B cell (primary cell): ENCODE measurements at regions not wholly inside any gene's neighbourhood (a gene's known extent, or its start where the extent isn't known, plus 50 kb on each side); places are given as distances from the start of the nearest gene placed in this dataset.

Source experiments
- ATAC-seq: fragments of 200-7000 bp; cut with Tn5 transposase; one replicate; pipeline ENCODE4 v1.10.0; 2021; ENCODE audit warnings: low read depth, mild to moderate bottlenecking, moderate number of reproducible peaks, moderate library complexity
- CTCF ChIA-PET: fragments of 350-600 bp; sonication (Branson Sonifier 250); formaldehyde crosslinking; loops from one replicate; lab custom pipeline; 2021; ENCODE audit warnings: antibody characterized with exemption, inconsistent platforms; lab: Charles Lee
- POLR2A ChIA-PET: fragments of 350-600 bp; sonication (Branson Sonifier 250); formaldehyde crosslinking; loops from one replicate; lab custom pipeline; 2021; ENCODE audit warnings: antibody characterized with exemption; lab: Charles Lee
- DNase-seq: peaks from one replicate; pipeline ENCODE4 v3.0.0; 2013
- H2AFZ ChIP-seq: 2 replicates; pipeline ENCODE4 v1.6.1; 2012; ENCODE audit warnings: mild to moderate bottlenecking, low read depth, low read length; ENCODE audit not compliant: insufficient read depth, poor library complexity, severe bottlenecking
- H3K27ac ChIP-seq, 2 donors: 1 replicate in 1 of 2; 2 replicates in 1 of 2; pipeline ENCODE4 v1.5.1; 2012 to 2013; ENCODE audit warnings: low read length in 2 of 2, mild to moderate bottlenecking in 2 of 2, moderate library complexity in 1 of 2
- H3K27me3 ChIP-seq, 4 experiments: fragments of 200-600 bp in 1 of 4; sonication (generic) in 1 of 4; replicated peaks in 1 of 4; 1 replicate in 2 of 4; 2 replicates in 2 of 4; pipeline versions ENCODE4 v1.6.1 to v1.7.0; 2013 to 2016; ENCODE audit warnings: low read length in 3 of 4, mild to moderate bottlenecking in 2 of 4, mixed read lengths in 1 of 4, moderate library complexity in 1 of 4; ENCODE audit not compliant: insufficient read depth in 4 of 4, control insufficient read depth in 3 of 4; ENCODE audit errors: control extremely low read depth in 1 of 4
- H3K36me3 ChIP-seq, 2 experiments: replicated peaks in 1 of 2; 1 replicate in 1 of 2; 2 replicates in 1 of 2; pipeline versions ENCODE4 v1.6.1 to v1.7.1; 2013; ENCODE audit warnings: low read length in 1 of 2; ENCODE audit not compliant: insufficient read depth in 2 of 2, control insufficient read depth in 1 of 2; ENCODE audit errors: control extremely low read depth in 1 of 2, extremely low read depth in 1 of 2
- H3K4me1 ChIP-seq, 2 donors: fragments of 200-600 bp in 1 of 2; sonication (generic) in 1 of 2; 1 replicate in 1 of 2; 2 replicates in 1 of 2; pipeline versions ENCODE4 v1.5.1 to v1.6.1; 2013 to 2017; ENCODE audit warnings: low read length in 2 of 2; ENCODE audit not compliant: control insufficient read depth in 2 of 2, insufficient read depth in 2 of 2
- H3K4me2 ChIP-seq: replicated peaks from 2 replicates; pipeline ENCODE3; 2012; ENCODE audit warnings: mild to moderate bottlenecking, low read depth, low read length; ENCODE audit not compliant: poor library complexity, severe bottlenecking
- H3K4me3 ChIP-seq, 5 experiments: fragments of 200-600 bp in 1 of 5; sonication (generic) in 1 of 5; 1 replicate in 3 of 5; 2 replicates in 2 of 5; pipeline versions ENCODE4 v1.5.1 to v1.7.0; 2011 to 2016; ENCODE audit warnings: low read length in 4 of 5, mild to moderate bottlenecking in 4 of 5, low read depth in 2 of 5, control low read depth in 1 of 5, moderate library complexity in 1 of 5; ENCODE audit not compliant: insufficient read depth in 1 of 5; ENCODE audit errors: control extremely low read depth in 1 of 5, extremely low read depth in 1 of 5
- H3K79me2 ChIP-seq: fragments of 200-600 bp; sonication (generic); one replicate; pipeline ENCODE4 v1.6.0; 2016; ENCODE audit warnings: low read length; ENCODE audit not compliant: control insufficient read depth, insufficient read depth
- H3K9ac ChIP-seq: fragments of 200-600 bp; sonication (generic); 2 replicates; pipeline ENCODE4 v1.6.1; 2017; ENCODE audit warnings: mild to moderate bottlenecking, low read length, moderate library complexity
- H3K9me3 ChIP-seq, 3 donors: one replicate each; pipeline versions ENCODE4 v1.6.1 to v1.7.1; 2013; ENCODE audit warnings: low read length in 2 of 3; ENCODE audit not compliant: control insufficient read depth in 2 of 3, insufficient read depth in 1 of 3; ENCODE audit errors: control extremely low read depth in 1 of 3
- H4K20me1 ChIP-seq: 2 replicates; pipeline ENCODE4 v1.6.0; 2012; ENCODE audit warnings: mild to moderate bottlenecking, low read length; ENCODE audit not compliant: insufficient read depth, control insufficient read depth, poor library complexity, severe bottlenecking
- H3K27ac Mint-ChIP-seq: one replicate; pipeline ENCODE4 v1.8.0; 2021; ENCODE audit warnings: mixed read lengths
- H3K27me3 Mint-ChIP-seq: one replicate; pipeline ENCODE4 v1.8.0; 2021; ENCODE audit warnings: mixed read lengths
- H3K4me1 Mint-ChIP-seq: one replicate; pipeline ENCODE4 v1.8.0; 2021; ENCODE audit warnings: mixed read lengths
- H3K4me3 Mint-ChIP-seq: one replicate; pipeline ENCODE4 v1.8.0; 2021; ENCODE audit warnings: mixed read lengths
- H3K9me3 Mint-ChIP-seq: one replicate; pipeline ENCODE4 v1.8.0; 2022; ENCODE audit warnings: mixed read lengths; ENCODE audit not compliant: insufficient read depth
- EZH2 ChIP-seq: IDR thresholded peaks from 2 replicates; pipeline ENCODE4 v1.6.1; 2012; ENCODE audit warnings: borderline replicate concordance, low read depth, mild to moderate bottlenecking, moderate library complexity, low read length; ENCODE audit not compliant: insufficient read depth, poor library complexity, severe bottlenecking
- WGBS: methylation state at CpG from one replicate; pipeline ENCODE4 v1.1.5; 2013; ENCODE audit warnings: missing lambda C conversion rate; ENCODE audit not compliant: insufficient coverage; 5-methylcytosine and 5-hydroxymethylcytosine counted together
- intact Hi-C: fragments of 100-400 bp; cut with micrococcal nuclease; formaldehyde crosslinking; loops from one replicate; pipeline ENCODE4 v1.10.0; 2022
- TF ChIP-seq, protein P1 (sequence below): fragments of 200-600 bp; IDR thresholded peaks from one replicate; pipeline ENCODE4 v1.8.0; 2022; ENCODE audit warnings: antibody characterized with exemption, mild to moderate bottlenecking

- H3K4me1 ChIP-seq = no peaks in the 10 kb centered on the region
- no peak overlapping the region for H3K4me3 ChIP-seq
- Mint-ChIP-seq H3K9me3 (peaks cover 3% of the 10 kb centered on the region), H3K27ac (no peak overlapping the region), H3K27me3 (no peaks in the 10 kb centered on the region), H3K4me1 (no peaks in the 10 kb centered on the region), H3K4me3 (no peak overlapping the region)
- intact Hi-C loops = no loop called here
- H4K20me1 ChIP-seq = no peaks in the 10 kb centered on the region
- H3K9me3 ChIP-seq = peaks cover 0 to 7% (median 0%) of the 10 kb centered on the region in 3 donors
- H3K79me2 ChIP-seq = no peaks in the 10 kb centered on the region
- ChIA-PET POLR2A (no interaction called here), CTCF (no interaction called here)
- WGBS = 80% methylated on average over 8 of the region's 9 CpGs
- TF ChIP-seq, protein P1, sequence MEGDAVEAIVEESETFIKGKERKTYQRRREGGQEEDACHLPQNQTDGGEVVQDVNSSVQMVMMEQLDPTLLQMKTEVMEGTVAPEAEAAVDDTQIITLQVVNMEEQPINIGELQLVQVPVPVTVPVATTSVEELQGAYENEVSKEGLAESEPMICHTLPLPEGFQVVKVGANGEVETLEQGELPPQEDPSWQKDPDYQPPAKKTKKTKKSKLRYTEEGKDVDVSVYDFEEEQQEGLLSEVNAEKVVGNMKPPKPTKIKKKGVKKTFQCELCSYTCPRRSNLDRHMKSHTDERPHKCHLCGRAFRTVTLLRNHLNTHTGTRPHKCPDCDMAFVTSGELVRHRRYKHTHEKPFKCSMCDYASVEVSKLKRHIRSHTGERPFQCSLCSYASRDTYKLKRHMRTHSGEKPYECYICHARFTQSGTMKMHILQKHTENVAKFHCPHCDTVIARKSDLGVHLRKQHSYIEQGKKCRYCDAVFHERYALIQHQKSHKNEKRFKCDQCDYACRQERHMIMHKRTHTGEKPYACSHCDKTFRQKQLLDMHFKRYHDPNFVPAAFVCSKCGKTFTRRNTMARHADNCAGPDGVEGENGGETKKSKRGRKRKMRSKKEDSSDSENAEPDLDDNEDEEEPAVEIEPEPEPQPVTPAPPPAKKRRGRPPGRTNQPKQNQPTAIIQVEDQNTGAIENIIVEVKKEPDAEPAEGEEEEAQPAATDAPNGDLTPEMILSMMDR = no peak
- no peak for TF ChIP-seq EZH2
- no peak overlapping the region for H3K4me2 ChIP-seq
- no peak overlapping the region for H2AFZ ChIP-seq
- no peak overlapping the region for H3K27ac ChIP-seq
- no peaks in the 10 kb centered on the region for H3K36me3 ChIP-seq
- DNase-seq = no peak
- ATAC-seq = no peak
- H3K27me3 ChIP-seq = no peaks in the 10 kb centered on the region
- no peak overlapping the region for H3K9ac ChIP-seq
These were observed 227.4 kb downstream of the C6orf118 start for GRCh38 chr6:165081944-165082532.

DNA sequence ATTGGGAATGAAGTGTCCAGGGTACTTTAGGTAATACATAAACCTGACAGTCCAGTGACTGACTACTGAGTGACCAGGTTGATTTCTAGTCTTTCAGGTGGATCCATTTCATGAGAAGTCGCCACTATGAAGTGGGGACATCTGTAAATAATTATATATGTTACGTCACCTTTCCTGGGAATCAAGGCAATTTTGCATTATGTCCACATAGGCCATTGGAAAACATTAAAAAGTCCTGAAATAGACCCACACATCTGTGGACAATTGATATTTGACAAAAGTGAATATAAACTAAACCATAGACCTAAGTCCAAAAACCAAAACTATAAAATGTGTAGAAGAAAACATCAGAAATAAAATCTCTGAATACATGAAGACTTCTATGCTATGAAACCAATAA lies 231.5 kb downstream of the C6orf118 start:
- H3K9me3 Mint-ChIP-seq = no peaks in the 10 kb centered on the region
- no peak overlapping the region for H3K27ac Mint-ChIP-seq
- intact Hi-C loops = no loop called here
- no peak overlapping the region for H3K4me2 ChIP-seq
- H3K9ac ChIP-seq = no peak overlapping the region
- no peaks in the 10 kb centered on the region for H3K27me3 Mint-ChIP-seq
- H3K4me3 ChIP-seq = no peak overlapping the region
- no peak for TF ChIP-seq EZH2
- TF ChIP-seq, protein P1 = no peak
- H3K4me3 Mint-ChIP-seq = no peak overlapping the region
- WGBS = no CpG with 5 or more reads among the region's 2 CpGs
- no peak for ATAC-seq
- no peak for DNase-seq
- CTCF ChIA-PET = no interaction called here
- peaks cover 0 to 3% (median 0%) of the 10 kb centered on the region in 3 donors for H3K9me3 ChIP-seq
- no peak overlapping the region for H3K27ac ChIP-seq
- H3K4me1 Mint-ChIP-seq = no peaks in the 10 kb centered on the region
- H4K20me1 ChIP-seq = no peaks in the 10 kb centered on the region
- H2AFZ ChIP-seq = no peak overlapping the region
- no peaks in the 10 kb centered on the region for H3K79me2 ChIP-seq
- H3K4me1 ChIP-seq = no peaks in the 10 kb centered on the region
- no peaks in the 10 kb centered on the region for H3K27me3 ChIP-seq
- POLR2A ChIA-PET = no interaction called here
- no peaks in the 10 kb centered on the region for H3K36me3 ChIP-seq
